HG02943 (cell line): ENCODE measurements at regions not wholly inside any gene's neighbourhood (a gene's known extent, or its start where the extent isn't known, plus 50 kb on each side); places are given as distances from the start of the nearest gene placed in this dataset.

Source experiments
- ATAC-seq: cut with Tn5 transposase; IDR thresholded peaks from one replicate; pipeline ENCODE4 v1.9.1; 2021; ENCODE audit warnings: mild to moderate bottlenecking, low read depth, moderate library complexity; ENCODE audit not compliant: unreplicated experiment

- no peak for ATAC-seq
Observed at GRCh38 chr21:25425156-25425555, 182.1 kb downstream of the MRPL39 start.

- no peak for ATAC-seq
Observed at GRCh38 chr21:25424634-25425033, 182.6 kb downstream of the MRPL39 start.

GRCh38 chr21:25424048-25424447 lies 183.2 kb downstream of the MRPL39 start:
- ATAC-seq = no peak

GRCh38 chr21:25422610-25423608 lies 184.4 kb downstream of the MRPL39 start:
- no peak for ATAC-seq

GRCh38 chr21:25421321-25422028 lies 185.8 kb downstream of the MRPL39 start:
- ATAC-seq = peak; percentile 69

- no peak for ATAC-seq
Observed at GRCh38 chr21:25420831-25421230, 186.4 kb downstream of the MRPL39 start.

GRCh38 chr21:25416669-25417068 lies 190.6 kb downstream of the MRPL39 start:
- ATAC-seq = no peak

- no peak for ATAC-seq
Observed at GRCh38 chr21:25412100-25412499, 195.2 kb downstream of the MRPL39 start.

GRCh38 chr21:25409978-25410377 lies 197.3 kb downstream of the MRPL39 start:
- ATAC-seq = no peak

- ATAC-seq = no peak
Observed at GRCh38 chr21:25408666-25409065, 198.6 kb downstream of the MRPL39 start.

GRCh38 chr21:25406887-25407579 lies 200.2 kb downstream of the MRPL39 start:
- ATAC-seq = no peak

- ATAC-seq = no peak
Observed at GRCh38 chr21:25405984-25406383, 201.3 kb downstream of the MRPL39 start.

- no peak for ATAC-seq
Observed at GRCh38 chr21:25402134-25402961, 204.9 kb downstream of the MRPL39 start.

- no peak for ATAC-seq
Observed at GRCh38 chr21:25400427-25400826, 206.9 kb downstream of the MRPL39 start.

GRCh38 chr21:25398630-25399029 lies 208.7 kb downstream of the MRPL39 start:
- no peak for ATAC-seq

- peak; percentile 71 for ATAC-seq
Observed at GRCh38 chr21:25396135-25396711, 211.1 kb downstream of the MRPL39 start.

- no peak for ATAC-seq
Observed at GRCh38 chr21:25391777-25392176, 215.5 kb downstream of the MRPL39 start.

- no peak for ATAC-seq
Observed at GRCh38 chr21:25390701-25391100, 216.6 kb downstream of the MRPL39 start.

- ATAC-seq = no peak
Observed at GRCh38 chr21:25387665-25388064, 219.6 kb downstream of the MRPL39 start.
